NCI-H1417 (cell line): ENCODE measurements at regions not wholly inside any gene's neighbourhood (a gene's known extent, or its start where the extent isn't known, plus 50 kb on each side); places are given as distances from the start of the nearest gene placed in this dataset.
A peak's percentile ranks its signal among the peaks of the same experiment; 100 is the strongest.

ENCODE experiments used
- DNase-seq, 3 experiments: peaks; one replicate each; lab custom pipeline; 2025; lab: John Stamatoyannopoulos, UW

DNA sequence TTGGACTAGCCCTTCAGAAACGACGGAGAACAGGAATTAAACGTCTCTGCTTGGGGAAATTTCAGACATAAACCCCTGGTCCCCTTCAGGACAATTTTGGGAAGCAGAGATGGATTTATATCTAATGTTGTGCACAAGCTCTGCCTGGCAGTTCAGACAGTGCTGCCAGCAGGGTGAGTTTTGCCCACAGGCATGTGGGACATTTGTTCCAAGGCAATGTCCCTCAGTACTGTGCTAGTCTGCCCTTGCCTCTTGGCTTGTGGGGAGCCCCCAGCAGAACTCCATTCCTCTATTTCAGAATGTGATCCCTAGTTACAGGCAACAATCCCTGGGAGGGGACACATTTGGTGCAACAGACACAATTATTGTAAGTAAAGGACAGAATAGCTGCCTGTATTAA, 76.5 kb upstream of the GPR12 start:
- DNase-seq = no peak

DNA sequence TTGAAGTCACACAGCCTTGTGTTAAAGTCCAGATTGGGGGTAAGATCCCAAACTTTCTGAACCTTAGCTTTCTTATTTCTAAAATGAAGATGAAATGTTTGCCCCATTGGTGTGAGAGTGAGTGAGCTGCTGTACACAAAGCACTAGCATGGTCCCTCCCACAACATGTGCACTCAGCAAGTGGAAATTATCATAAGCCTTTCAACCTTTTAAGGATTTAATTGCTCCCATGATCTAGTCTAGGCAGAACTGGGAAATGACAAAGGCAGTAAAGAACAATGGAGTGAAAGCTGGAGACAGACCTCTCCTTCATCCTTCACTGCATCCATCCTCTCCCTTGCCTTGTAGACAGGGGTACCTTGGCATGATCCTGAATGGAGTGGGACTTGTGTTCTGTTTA, 76.0 kb upstream of the GPR12 start:
- peak in 1 of 3 experiments; percentile 14 for DNase-seq

DNA sequence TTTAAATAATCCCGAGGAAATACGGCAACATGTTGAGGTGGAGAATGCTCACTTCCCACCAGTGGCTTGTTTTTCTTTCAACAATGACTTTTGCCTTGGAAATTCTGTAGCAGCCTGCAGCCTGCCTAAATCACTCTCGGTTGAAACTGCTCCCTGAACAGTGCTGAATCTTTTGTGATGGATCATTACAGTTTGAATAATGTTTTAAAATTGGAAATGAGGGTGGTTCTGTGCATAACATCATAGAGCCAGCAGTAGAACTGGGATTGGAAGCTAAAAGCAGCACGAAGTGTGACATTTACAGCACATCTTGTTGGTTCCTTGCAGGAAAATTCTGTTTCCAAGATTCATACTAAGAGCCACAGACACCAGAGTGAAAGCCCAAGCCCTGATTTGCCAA, 74.1 kb upstream of the GPR12 start:
- DNase-seq = no peak

DNA sequence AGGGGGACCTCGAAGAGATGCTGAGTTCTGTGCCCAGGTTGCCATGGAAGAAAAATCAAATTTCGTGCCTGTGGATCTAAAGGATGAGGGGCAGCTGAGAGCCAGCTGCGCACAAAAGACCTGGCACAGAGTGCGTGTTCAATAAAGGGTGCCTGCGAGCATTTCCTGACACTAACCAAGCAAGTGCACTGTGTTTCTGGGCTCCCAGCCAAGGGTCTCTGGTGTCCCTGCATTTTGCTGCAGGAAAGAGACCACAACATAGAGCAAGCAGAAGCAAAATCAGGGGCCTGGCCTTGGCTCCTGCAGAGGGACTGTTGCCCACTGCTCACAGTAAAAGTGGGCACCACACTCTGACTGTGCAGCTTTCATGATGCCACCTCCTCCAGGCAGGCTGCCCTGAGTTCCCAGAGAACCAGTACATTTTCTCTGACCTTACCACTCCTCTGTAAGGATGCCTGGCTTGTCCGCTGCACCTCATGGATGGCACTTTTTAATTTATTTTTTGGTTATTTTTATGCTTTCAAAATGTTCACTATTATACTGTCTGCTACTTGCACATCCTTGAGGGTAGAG, 70.8 kb upstream of the GPR12 start:
- DNase-seq = peak in 1 of 3 experiments; percentile 13

DNA sequence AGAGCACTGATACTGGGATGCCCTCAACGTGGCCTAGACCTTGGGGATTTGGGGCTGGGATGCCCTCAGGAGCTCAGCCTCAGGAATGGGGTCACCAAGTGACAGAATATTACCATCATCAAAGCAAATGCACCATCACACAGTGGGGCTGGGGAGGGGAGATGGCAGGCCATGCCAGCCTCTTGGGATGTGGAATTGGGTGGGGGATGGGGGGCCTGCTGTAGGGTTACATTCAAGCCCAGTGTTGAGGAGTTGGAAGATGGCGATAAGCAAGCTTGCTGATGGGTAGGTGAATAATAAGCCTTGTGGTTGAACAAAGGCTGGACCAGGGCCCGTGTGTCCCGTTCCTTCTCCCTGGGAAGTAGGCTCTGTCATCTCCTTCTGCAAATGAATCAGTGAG, 69.1 kb upstream of the GPR12 start:
- DNase-seq = no peak

DNA sequence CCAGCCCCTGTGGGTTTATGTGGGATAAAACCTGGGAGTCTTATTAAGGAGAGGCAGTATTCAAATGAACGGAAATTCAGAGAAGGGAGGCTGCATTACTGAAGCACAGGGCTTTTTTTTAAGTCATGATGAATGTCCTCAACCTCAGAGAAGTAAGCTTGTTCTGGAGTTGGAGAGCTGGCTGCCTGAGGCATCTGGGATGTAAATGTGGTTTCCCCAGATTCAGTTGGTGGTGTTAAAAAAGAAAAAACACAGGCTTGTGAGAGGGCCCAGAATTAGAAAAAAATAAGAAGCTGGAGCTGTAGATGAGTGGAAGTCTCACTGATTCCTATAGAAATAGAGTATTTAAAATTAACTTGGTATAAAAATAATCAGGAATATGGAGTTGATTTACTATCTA, 64.0 kb upstream of the GPR12 start:
- DNase-seq = no peak

DNA sequence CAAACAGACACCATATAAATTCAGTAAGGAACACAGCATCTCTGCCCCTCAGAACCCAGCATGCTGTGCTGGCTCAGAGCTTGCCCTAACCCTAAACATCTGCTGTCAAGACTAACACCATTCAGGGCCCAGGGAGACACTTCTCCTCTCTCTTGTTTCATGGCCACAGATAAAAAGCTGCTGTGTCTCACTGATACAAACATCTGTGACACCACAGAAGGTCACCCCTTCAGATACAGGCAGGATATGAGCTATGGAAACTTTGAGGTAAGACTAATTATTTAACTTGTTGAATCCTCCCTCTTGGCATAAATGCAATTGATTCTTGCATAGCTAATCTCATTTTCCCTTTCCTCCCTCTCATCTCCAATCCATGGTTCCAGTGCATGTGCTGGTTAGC, 61.6 kb upstream of the GPR12 start:
- DNase-seq = no peak

DNA sequence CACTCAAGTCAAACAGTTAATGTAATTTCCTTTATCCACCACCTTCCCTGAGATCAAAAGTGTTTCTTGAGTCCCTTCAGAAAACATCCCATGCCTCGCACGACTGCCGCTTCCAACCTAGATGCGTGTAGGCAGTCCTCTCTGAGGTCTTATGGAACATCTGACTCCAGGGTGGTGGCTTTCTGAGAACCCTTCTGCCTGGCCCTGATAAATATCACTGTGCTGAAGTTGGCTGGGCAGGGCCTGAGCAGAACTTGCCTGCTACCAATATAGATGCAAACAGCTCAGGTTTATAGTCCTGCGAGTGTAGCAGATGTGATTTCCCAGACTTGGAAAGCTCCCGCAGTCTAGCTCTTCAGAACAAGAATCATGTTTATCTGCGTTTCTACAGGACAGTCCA, 61.1 kb upstream of the GPR12 start:
- DNase-seq = no peak

DNA sequence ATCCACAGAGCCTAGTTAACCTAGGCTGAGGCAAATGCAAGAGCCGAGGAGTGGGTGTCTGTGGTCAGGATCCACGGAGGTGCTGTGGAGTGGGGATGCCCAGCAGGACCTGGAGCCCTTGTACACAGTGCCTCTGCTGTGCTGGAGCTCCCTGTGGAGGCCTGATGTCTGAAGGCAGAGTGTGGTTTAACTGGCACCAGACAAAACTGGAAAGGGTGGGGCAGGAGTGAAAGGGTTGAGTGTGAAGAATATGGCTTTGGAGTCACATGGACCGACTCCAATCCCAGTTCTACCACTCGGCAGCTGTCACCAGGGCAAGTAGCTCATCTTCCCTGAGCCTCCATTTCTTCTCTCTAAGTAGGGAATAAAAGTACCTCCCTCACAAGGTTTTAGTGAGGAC, 60.3 kb upstream of the GPR12 start:
- DNase-seq = no peak

DNA sequence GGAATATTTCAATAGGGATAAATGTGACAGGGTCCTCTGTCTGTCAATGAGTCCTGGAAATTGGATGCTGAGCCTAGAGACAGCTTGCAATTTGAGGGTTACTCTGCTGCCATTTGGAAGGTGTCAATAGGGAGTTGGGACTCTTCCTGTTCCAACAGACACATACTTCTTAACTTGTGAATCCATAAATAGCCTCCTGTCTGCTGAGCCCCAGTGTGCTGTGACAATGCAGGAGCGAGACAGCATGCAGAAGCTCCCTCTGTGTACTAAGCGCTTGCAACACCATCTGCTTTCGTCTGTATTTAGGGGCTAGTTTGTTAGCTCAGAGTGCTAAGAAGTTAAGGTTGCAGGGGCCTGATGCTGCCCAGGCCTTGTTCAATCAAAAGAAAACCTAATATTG, 58.5 kb upstream of the GPR12 start:
- DNase-seq = no peak

DNA sequence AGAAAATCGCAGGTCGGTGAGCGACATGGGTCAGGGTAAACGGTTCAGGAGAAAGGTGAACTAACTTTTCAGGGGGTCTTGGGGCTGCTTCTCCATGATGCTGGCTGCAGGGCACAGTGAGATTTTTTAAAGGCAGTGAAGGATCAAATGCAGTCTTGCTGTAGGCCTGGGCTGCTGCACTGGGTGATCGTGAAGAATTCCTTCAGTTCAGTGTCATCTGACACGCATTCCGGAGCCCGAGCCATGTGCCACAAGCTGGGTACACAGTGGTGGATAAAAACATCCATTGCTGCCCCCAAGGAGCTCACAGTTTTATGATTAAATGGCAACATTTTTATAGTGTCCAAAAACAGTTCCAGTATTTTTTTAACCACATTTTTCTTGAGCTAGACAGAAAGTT, 56.3 kb upstream of the GPR12 start:
- DNase-seq = no peak

DNA sequence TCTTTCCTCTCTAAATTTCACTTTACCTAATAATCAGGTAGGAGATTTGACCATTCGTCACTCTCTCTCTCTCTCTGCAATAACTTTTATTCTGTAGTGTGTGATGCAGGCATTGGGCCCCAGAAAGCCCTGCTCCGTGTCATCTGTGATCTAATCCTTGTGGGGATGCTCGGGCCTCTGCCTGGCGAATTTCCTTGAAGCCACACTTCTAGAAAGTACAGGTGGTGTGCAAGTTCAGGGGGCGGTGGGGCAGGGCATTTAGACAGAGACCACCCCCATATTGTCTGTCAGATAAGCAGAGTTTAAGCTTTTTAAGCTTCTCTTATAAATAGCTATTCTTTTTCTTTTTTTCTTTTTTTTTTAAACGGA, 53.4 kb upstream of the GPR12 start:
- no peak for DNase-seq

DNA sequence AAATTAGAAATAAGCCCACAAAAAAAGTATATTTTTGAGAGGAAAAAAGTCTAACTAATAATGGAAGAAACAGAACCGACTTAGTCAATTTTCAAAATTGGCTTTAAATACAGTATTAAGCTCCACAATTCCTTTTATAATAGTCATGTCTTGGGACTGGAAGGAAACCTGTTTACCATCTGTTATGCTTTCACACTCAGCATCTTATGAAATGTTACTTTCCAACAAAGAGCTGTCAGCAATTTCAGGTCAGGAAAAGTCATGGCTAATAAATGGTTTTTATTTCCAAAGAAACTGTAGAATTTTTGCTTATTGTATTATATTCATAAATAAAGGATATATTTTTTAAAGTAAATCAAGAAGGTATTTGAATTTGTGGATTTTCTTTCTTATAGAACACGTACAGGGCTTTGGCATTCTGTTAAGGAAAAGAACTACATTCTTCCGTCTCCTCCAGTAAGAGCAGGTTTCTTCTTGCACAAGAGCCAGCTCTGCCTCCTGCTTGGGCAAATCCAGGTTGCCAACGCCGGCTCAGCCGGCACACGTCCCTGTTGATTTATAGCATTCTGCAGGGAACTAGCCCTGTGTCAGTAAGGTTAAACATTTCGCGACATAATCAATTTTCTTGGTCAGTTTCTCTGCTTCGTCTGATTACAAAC, 52.9 kb upstream of the GPR12 start:
- no peak for DNase-seq

DNA sequence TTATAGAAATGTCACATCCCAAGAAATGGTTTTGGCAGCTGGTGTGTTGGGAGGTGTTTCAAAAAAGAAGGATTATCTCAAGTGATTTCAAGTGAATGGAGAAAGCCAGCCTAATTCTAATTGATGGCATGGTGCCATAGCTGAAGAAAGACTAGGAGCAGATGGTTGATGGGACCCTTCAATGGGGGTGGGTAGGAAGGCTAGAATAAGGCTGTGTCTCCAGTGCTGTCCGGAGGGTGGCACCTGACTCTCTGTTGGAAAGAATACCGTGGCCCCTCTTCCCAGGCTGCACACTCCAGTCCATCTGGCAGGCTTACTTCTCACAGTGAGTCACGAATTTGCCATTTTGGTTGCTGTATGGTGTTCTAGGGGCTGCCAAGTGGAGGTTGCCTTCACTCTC, 51.0 kb upstream of the GPR12 start:
- DNase-seq = no peak
